ENCODE measurements at regions not wholly inside any gene's neighbourhood (a gene's known extent, or its start where the extent isn't known, plus 50 kb on each side); places are given as distances from the start of the nearest gene placed in this dataset.

DNA sequence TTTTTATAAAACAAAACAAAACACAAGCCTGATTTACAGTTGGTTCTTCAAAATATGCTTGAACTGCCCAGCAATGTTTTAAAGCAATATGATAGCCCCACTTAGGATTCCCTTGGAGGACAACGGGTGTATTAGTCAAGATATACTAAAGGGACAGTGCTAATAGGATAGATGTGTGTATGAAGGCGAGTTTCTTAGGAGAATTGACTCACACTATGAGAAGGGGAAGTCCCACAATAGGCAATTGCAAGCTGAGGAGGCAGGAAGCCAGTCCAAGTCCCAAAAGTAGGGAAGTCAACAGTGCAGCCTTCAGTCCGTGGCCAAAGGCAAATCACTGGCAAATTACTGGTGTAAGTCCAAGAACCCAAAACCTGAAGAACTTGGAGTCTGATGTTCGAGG lies 167.9 kb downstream of the CBLN2 start:
- TF ChIP-seq SUZ12 (IDR thresholded peaks at IDR 0.05), result no peak
- TF ChIP-seq FOXA1 (IDR thresholded peaks at IDR 0.05), result no peak
- no peak for TF ChIP-seq TARDBP (IDR thresholded peaks at IDR 0.05)
- TF ChIP-seq L3MBTL2 (conservative IDR thresholded peaks at IDR 0.05), result no peak
- TF ChIP-seq ARNT (IDR thresholded peaks at IDR 0.05), result no peak
- TF ChIP-seq NFRKB (IDR thresholded peaks at IDR 0.05), result no peak
- TF ChIP-seq FOXK2 (IDR thresholded peaks at IDR 0.05), result no peak
- TF ChIP-seq SP1 (IDR thresholded peaks at IDR 0.05), result no peak
